H9 (cell line): ENCODE measurements at regions not wholly inside any gene's neighbourhood (a gene's known extent, or its start where the extent isn't known, plus 50 kb on each side); places are given as distances from the start of the nearest gene placed in this dataset.

Experiments used
- DNase-seq: peaks from one replicate; pipeline ENCODE4 v3.0.0-alpha.2; 2017
- H2AFZ ChIP-seq: one replicate; pipeline ENCODE4 v1.6.1; 2013; ENCODE audit warnings: mild to moderate bottlenecking, low read length, control low read depth, moderate library complexity
- H2AK5ac ChIP-seq: 2 replicates; pipeline ENCODE4 v1.6.1; 2013; ENCODE audit warnings: low read length, control low read depth, mixed read lengths; ENCODE audit not compliant: insufficient read length
- H2BK120ac ChIP-seq: one replicate; pipeline ENCODE4 v1.6.1; 2013; ENCODE audit warnings: low read depth, mild to moderate bottlenecking, low read length, control low read depth, inconsistent platforms; ENCODE audit not compliant: poor library complexity, severe bottlenecking
- H2BK12ac ChIP-seq: 2 replicates; pipeline ENCODE4 v1.6.1; 2013; ENCODE audit warnings: low read length, control low read depth, mixed read lengths, low read depth; ENCODE audit not compliant: insufficient read length
- H2BK15ac ChIP-seq: 2 replicates; pipeline ENCODE4 v1.6.1; 2013; ENCODE audit warnings: low read depth, low read length, control low read depth
- H2BK20ac ChIP-seq: one replicate; pipeline ENCODE4 v1.6.1; 2013; ENCODE audit warnings: low read depth, mild to moderate bottlenecking, low read length, control low read depth, inconsistent platforms; ENCODE audit not compliant: poor library complexity, severe bottlenecking
- H2BK5ac ChIP-seq: 2 replicates; pipeline ENCODE4 v1.6.1; 2013; ENCODE audit warnings: low read length, control low read depth, mixed read lengths; ENCODE audit not compliant: insufficient read length
- H3K14ac ChIP-seq: 2 replicates; pipeline ENCODE4 v1.6.1; 2013; ENCODE audit warnings: low read length, control low read depth; ENCODE audit not compliant: insufficient read depth
- H3K18ac ChIP-seq: 2 replicates; pipeline ENCODE4 v1.6.1; 2013; ENCODE audit warnings: low read depth, mild to moderate bottlenecking, mixed read lengths, low read length, control low read depth; ENCODE audit not compliant: insufficient read length
- H3K23ac ChIP-seq: 2 replicates; pipeline ENCODE4 v1.6.1; 2013; ENCODE audit warnings: low read length, control low read depth, mixed read lengths, low read depth; ENCODE audit not compliant: insufficient read length
- H3K23me2 ChIP-seq: 2 replicates; pipeline ENCODE4 v1.6.1; 2013; ENCODE audit warnings: low read depth, mild to moderate bottlenecking, mixed read lengths, low read length, control low read depth; ENCODE audit not compliant: insufficient read length, poor library complexity, severe bottlenecking
- H3K27ac ChIP-seq: 2 replicates; pipeline ENCODE4 v1.5.1; 2013; ENCODE audit warnings: low read length, control low read depth, mixed read lengths, low read depth; ENCODE audit not compliant: insufficient read length
- H3K27me3 ChIP-seq: 2 replicates; pipeline ENCODE4 v1.6.1; 2013; ENCODE audit warnings: low read length, control low read depth, inconsistent platforms; ENCODE audit not compliant: insufficient read depth
- H3K4ac ChIP-seq: 2 replicates; pipeline ENCODE4 v1.6.1; 2013; ENCODE audit warnings: low read depth, mild to moderate bottlenecking, control low read depth, inconsistent platforms, low read length, moderate library complexity
- H3K4me1 ChIP-seq: 2 replicates; pipeline ENCODE4 v1.6.1; 2013; ENCODE audit warnings: low read length, control low read depth, inconsistent platforms; ENCODE audit not compliant: insufficient read depth
- H3K4me2 ChIP-seq: 2 replicates; pipeline ENCODE4 v1.6.1; 2013; ENCODE audit warnings: low read length, control low read depth, mixed read lengths; ENCODE audit not compliant: insufficient read length, insufficient read depth
- H3K56ac ChIP-seq: 2 replicates; pipeline ENCODE4 v1.6.1; 2013; ENCODE audit warnings: low read depth, mild to moderate bottlenecking, mixed read lengths, low read length, control low read depth; ENCODE audit not compliant: insufficient read length
- H3K79me1 ChIP-seq: 2 replicates; pipeline ENCODE4 v1.6.1; 2013; ENCODE audit warnings: low read depth, mild to moderate bottlenecking, moderate library complexity, low read length, control low read depth, inconsistent platforms; ENCODE audit not compliant: insufficient read depth, poor library complexity, severe bottlenecking
- H3K79me2 ChIP-seq: 2 replicates; pipeline ENCODE4 v1.6.1; 2013; ENCODE audit warnings: low read length, control low read depth, inconsistent platforms; ENCODE audit not compliant: insufficient read depth
- H3K9ac ChIP-seq: 2 replicates; pipeline ENCODE4 v1.6.1; 2013; ENCODE audit warnings: low read length, control low read depth, mixed read lengths; ENCODE audit not compliant: insufficient read length; ENCODE audit errors: extremely low read depth
- H3K9me3 ChIP-seq: one replicate; pipeline ENCODE4 v1.6.1; 2013; ENCODE audit warnings: low read depth, low read length, inconsistent platforms; ENCODE audit not compliant: control insufficient read depth
- H3T11ph ChIP-seq: one replicate; pipeline ENCODE4 v1.6.1; 2013; ENCODE audit warnings: mild to moderate bottlenecking, low read length, control low read depth, inconsistent platforms
- H4K20me1 ChIP-seq: one replicate; pipeline ENCODE4 v1.6.1; 2013; ENCODE audit not compliant: control insufficient read depth, insufficient read length, insufficient read depth
- H4K5ac ChIP-seq: 2 replicates; pipeline ENCODE4 v1.6.1; 2013; ENCODE audit warnings: low read depth, mild to moderate bottlenecking, mixed read lengths, low read length, control low read depth; ENCODE audit not compliant: insufficient read length
- H4K8ac ChIP-seq: replicated peaks from 2 replicates; pipeline ENCODE4 v1.6.1; 2013; ENCODE audit warnings: low read length, control low read depth, mixed read lengths, low read depth; ENCODE audit not compliant: insufficient read length
- H4K91ac ChIP-seq: 2 replicates; pipeline ENCODE4 v1.6.1; 2013; ENCODE audit warnings: low read depth, mild to moderate bottlenecking, moderate library complexity, mixed read lengths, low read length, control low read depth; ENCODE audit not compliant: insufficient read length
- H3K27ac Mint-ChIP-seq, 3 experiments: 2 replicates in 2 of 3; 3 replicates in 1 of 3; pipeline ENCODE4 v1.8.0; 2020 to 2021; ENCODE audit warnings: mixed read lengths in 3 of 3, mild to moderate bottlenecking in 1 of 3, moderate library complexity in 1 of 3
- H3K27me3 Mint-ChIP-seq: 2 replicates; pipeline ENCODE4 v1.8.0; 2021; ENCODE audit warnings: low read depth, mild to moderate bottlenecking, moderate library complexity, mixed read lengths
- H3K36me3 Mint-ChIP-seq, 3 experiments: 2 replicates in 2 of 3; 3 replicates in 1 of 3; pipeline ENCODE4 v1.8.0; 2020 to 2021; ENCODE audit warnings: low read depth in 3 of 3, mixed read lengths in 3 of 3; ENCODE audit not compliant: insufficient read depth in 1 of 3
- H3K4me1 Mint-ChIP-seq, 2 experiments: 2 replicates each; pipeline ENCODE4 v1.8.0; 2020; ENCODE audit warnings: mixed read lengths in 2 of 2
- H3K4me3 Mint-ChIP-seq, 2 experiments: 2 replicates in 1 of 2; 3 replicates in 1 of 2; pipeline ENCODE4 v1.8.0; 2020 to 2021; ENCODE audit warnings: mild to moderate bottlenecking in 2 of 2, mixed read lengths in 2 of 2, moderate library complexity in 1 of 2
- H3K9me3 Mint-ChIP-seq, 2 experiments: 2 replicates in 1 of 2; 3 replicates in 1 of 2; pipeline ENCODE4 v1.8.0; 2020; ENCODE audit warnings: mild to moderate bottlenecking in 2 of 2, mixed read lengths in 2 of 2, moderate library complexity in 1 of 2
- CTCF ChIP-seq: fragments of 200-600 bp; sonication (generic); conservative IDR thresholded peaks from 3 replicates; pipeline ENCODE4 v1.8.0; 2021; ENCODE audit warnings: antibody characterized with exemption, mild to moderate bottlenecking
- WGBS: extraction: QIAGEN DNeasy Blood & Tissue Kit; methylation state at CpG from one replicate; pipeline ENCODE4 v1.1.7; 2013; ENCODE audit warnings: missing lambda C conversion rate, low lambda C conversion rate, mixed read lengths; ENCODE audit not compliant: insufficient read length; ENCODE audit errors: extremely low coverage; 5-methylcytosine and 5-hydroxymethylcytosine counted together

- no peak overlapping the region for H4K91ac ChIP-seq
- H3K14ac ChIP-seq = no peak overlapping the region
- no peaks in the 10 kb centered on the region for H3K4me1 ChIP-seq
- Mint-ChIP-seq H3K27me3 (no peaks in the 10 kb centered on the region), H3K4me3 (no peak overlapping the region), H3K4me1 (no peaks in the 10 kb centered on the region), H3K27ac (no peak overlapping the region), H3K9me3 (peaks cover 46 to 51% of the 10 kb centered on the region in 2 experiments), H3K36me3 (no peaks in the 10 kb centered on the region)
- H3K9me3 ChIP-seq = peaks cover 11% of the 10 kb centered on the region
- no CpG with 5 or more reads among the region's 3 CpGs for WGBS
- no peak overlapping the region for H2BK5ac ChIP-seq
- no peak overlapping the region for H3K56ac ChIP-seq
- no peak overlapping the region for H4K5ac ChIP-seq
- DNase-seq = no peak
- no peaks in the 10 kb centered on the region for H3K79me2 ChIP-seq
- H2BK20ac ChIP-seq = no peak overlapping the region
- no peak overlapping the region for H3T11ph ChIP-seq
- H2AK5ac ChIP-seq = no peak overlapping the region
- H3K27ac ChIP-seq = no peak overlapping the region
- H3K79me1 ChIP-seq = no peaks in the 10 kb centered on the region
- no peak overlapping the region for H3K4me2 ChIP-seq
- no peak overlapping the region for H2BK120ac ChIP-seq
- H3K4ac ChIP-seq = no peak overlapping the region
- no peak overlapping the region for H4K8ac ChIP-seq
- no peak overlapping the region for H3K9ac ChIP-seq
- H2BK15ac ChIP-seq = no peak overlapping the region
- no peaks in the 10 kb centered on the region for H3K27me3 ChIP-seq
- no peaks in the 10 kb centered on the region for H4K20me1 ChIP-seq
- H3K23me2 ChIP-seq = no peaks in the 10 kb centered on the region
- no peak overlapping the region for H2BK12ac ChIP-seq
- H2AFZ ChIP-seq = no peak overlapping the region
- TF ChIP-seq CTCF = no peak
- no peak overlapping the region for H3K18ac ChIP-seq
- H3K23ac ChIP-seq = no peak overlapping the region
Measured at GRCh38 chrX:25819879-25820278, 318.3 kb upstream of the MAGEB18 start.
